Liver (tissue), 8 donors: ENCODE measurements at regions not wholly inside any gene's neighbourhood (a gene's known extent, or its start where the extent isn't known, plus 50 kb on each side); places are given as distances from the start of the nearest gene placed in this dataset.

Source experiments
- DNase-seq: peaks from one replicate; pipeline ENCODE4 v3.0.0-alpha.2; 2017; ENCODE audit warnings: low spot score
- H3K27ac ChIP-seq, 2 donors: one replicate each; pipeline ENCODE4 v1.7.0; 2013; ENCODE audit warnings: inconsistent platforms in 2 of 2, low read length in 2 of 2, control low read depth in 1 of 2, low read depth in 1 of 2, mild to moderate bottlenecking in 1 of 2
- H3K27me3 ChIP-seq, 4 donors: one replicate each; pipeline versions ENCODE4 v1.6.1 to v1.7.0; 2013; ENCODE audit warnings: low read length in 3 of 4, inconsistent platforms in 1 of 4, mild to moderate bottlenecking in 1 of 4, moderate library complexity in 1 of 4; ENCODE audit not compliant: control insufficient read depth in 4 of 4, insufficient read depth in 4 of 4
- H3K36me3 ChIP-seq, 4 donors: one replicate each; pipeline versions ENCODE4 v1.6.1 to v1.7.0; 2013; ENCODE audit warnings: low read length in 3 of 4, mild to moderate bottlenecking in 3 of 4, low read depth in 1 of 4, moderate library complexity in 1 of 4; ENCODE audit not compliant: control insufficient read depth in 4 of 4, insufficient read depth in 3 of 4
- H3K4me1 ChIP-seq, 4 donors: one replicate each; pipeline versions ENCODE4 v1.6.1 to v1.7.0; 2013; ENCODE audit warnings: low read length in 3 of 4, mild to moderate bottlenecking in 3 of 4, moderate library complexity in 1 of 4; ENCODE audit not compliant: control insufficient read depth in 4 of 4, insufficient read depth in 4 of 4
- H3K4me3 ChIP-seq, 3 donors: one replicate each; pipeline versions ENCODE4 v1.6.1 to v1.7.0; 2013; ENCODE audit warnings: low read length in 3 of 3, control low read depth in 1 of 3, low read depth in 1 of 3, mild to moderate bottlenecking in 1 of 3
- H3K9ac ChIP-seq, 2 donors: one replicate each; pipeline ENCODE4 v1.7.0; 2013; ENCODE audit warnings: low read length in 2 of 2, mild to moderate bottlenecking in 2 of 2, moderate library complexity in 2 of 2, control low read depth in 1 of 2, low read depth in 1 of 2
- H3K9me3 ChIP-seq, 4 donors: one replicate each; pipeline versions ENCODE4 v1.6.1 to v1.7.0; 2013; ENCODE audit warnings: low read length in 3 of 4; ENCODE audit not compliant: control insufficient read depth in 4 of 4
- EGR1 ChIP-seq, 2 donors: IDR thresholded peaks; 2 replicates each; pipeline ENCODE4 v1.6.1; 2016 to 2018; ENCODE audit warnings: antibody characterized with exemption in 2 of 2, low read depth in 2 of 2
- FOXA1 ChIP-seq: IDR thresholded peaks from 2 replicates; pipeline ENCODE4 v1.6.1; 2016; ENCODE audit warnings: antibody characterized with exemption
- FOXA2 ChIP-seq: IDR thresholded peaks from 2 replicates; pipeline ENCODE4 v1.6.1; 2016; ENCODE audit warnings: antibody characterized with exemption
- GABPA ChIP-seq, 2 donors: IDR thresholded peaks in 1 of 2; conservative IDR thresholded peaks in 1 of 2; 2 replicates each; pipeline ENCODE4 v1.6.1; 2016; ENCODE audit warnings: antibody characterized with exemption in 2 of 2, mild to moderate bottlenecking in 1 of 2, moderate library complexity in 1 of 2
- HNF4A ChIP-seq, 2 donors: conservative IDR thresholded peaks; 2 replicates each; pipeline ENCODE4 v1.6.1; 2016; ENCODE audit warnings: antibody characterized with exemption in 2 of 2, mild to moderate bottlenecking in 2 of 2
- HNF4G ChIP-seq: IDR thresholded peaks from 2 replicates; pipeline ENCODE4 v1.6.1; 2016; ENCODE audit warnings: antibody characterized with exemption
- JUND ChIP-seq, 2 donors: IDR thresholded peaks; 2 replicates each; pipeline ENCODE4 v1.6.1; 2016; ENCODE audit warnings: antibody characterized with exemption in 2 of 2
- MAX ChIP-seq: IDR thresholded peaks from 2 replicates; pipeline ENCODE4 v1.6.1; 2016; ENCODE audit warnings: antibody characterized with exemption
- NR2F2 ChIP-seq: IDR thresholded peaks from 2 replicates; pipeline ENCODE4 v1.6.1; 2016; ENCODE audit warnings: antibody characterized with exemption
- RAD21 ChIP-seq, 2 donors: IDR thresholded peaks; 2 replicates each; pipeline ENCODE4 v1.6.1; 2016; ENCODE audit warnings: antibody characterized with exemption in 2 of 2, mild to moderate bottlenecking in 2 of 2
- REST ChIP-seq: IDR thresholded peaks from 2 replicates; pipeline ENCODE4 v1.6.1; 2016; ENCODE audit warnings: antibody characterized with exemption, mild to moderate bottlenecking
- RXRA ChIP-seq, 2 donors: IDR thresholded peaks; 2 replicates each; pipeline ENCODE4 v1.6.1; 2017 to 2018; ENCODE audit warnings: antibody characterized with exemption in 2 of 2, mild to moderate bottlenecking in 1 of 2
- SP1 ChIP-seq: IDR thresholded peaks from 2 replicates; pipeline ENCODE4 v1.6.1; 2018; ENCODE audit warnings: antibody characterized with exemption, mild to moderate bottlenecking
- TAF1 ChIP-seq: conservative IDR thresholded peaks from 2 replicates; pipeline ENCODE4 v1.6.1; 2016; ENCODE audit warnings: antibody characterized with exemption, mild to moderate bottlenecking
- YY1 ChIP-seq: IDR thresholded peaks from 2 replicates; pipeline ENCODE4 v1.6.1; 2016; ENCODE audit warnings: antibody characterized with exemption, mild to moderate bottlenecking
- WGBS: extraction: QIAGEN DNeasy Blood & Tissue Kit; methylation state at CpG from one replicate; pipeline ENCODE4 v1.1.7; 2013; 5-methylcytosine and 5-hydroxymethylcytosine counted together
- TF ChIP-seq, protein P1 (sequence below): IDR thresholded peaks from 2 replicates; pipeline ENCODE4 v1.6.1; 2016; ENCODE audit warnings: antibody characterized with exemption
- TF ChIP-seq, protein P2 (sequence below): fragments of 150-350 bp; IDR thresholded peaks from 2 replicates; pipeline ENCODE4 v1.5.1; 2017; ENCODE audit warnings: improper control_type of control experiment, low read depth, low read length; ENCODE audit not compliant: missing input control
- TF ChIP-seq, protein P3 (sequence below): IDR thresholded peaks from 2 replicates; pipeline ENCODE4 v1.6.1; 2016; ENCODE audit warnings: antibody characterized with exemption
- donor health status: healthy.
- donor health status: healthy.
- donor health status: healthy.
- donor health status: healthy.
- donor health status: healthy.

DNA sequence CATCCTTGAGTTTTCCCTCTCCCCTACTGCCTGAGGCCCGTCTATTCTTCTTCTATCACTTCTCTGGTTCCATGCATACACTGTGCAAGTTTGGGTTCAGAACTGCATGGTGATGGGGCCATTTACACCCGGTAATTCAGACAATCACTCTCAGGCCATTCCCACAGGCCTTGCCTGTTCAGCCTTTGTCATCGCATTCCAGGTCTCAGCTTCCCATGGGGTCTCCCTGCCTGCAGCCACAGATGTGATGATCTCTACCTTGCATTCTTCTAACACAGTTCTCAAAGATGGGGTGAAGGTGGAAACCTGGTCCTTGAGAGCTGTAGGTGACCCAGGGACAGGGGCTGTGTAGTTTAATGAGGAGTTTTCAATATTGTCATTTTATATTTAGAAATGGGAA is 209.2 kb upstream of the TOPAZ1 start:
- no peak overlapping the region for H3K27ac ChIP-seq
- no peaks in the 10 kb centered on the region for H3K36me3 ChIP-seq
- no peak for DNase-seq
- no peaks in the 10 kb centered on the region for H3K9me3 ChIP-seq
- no peaks in the 10 kb centered on the region for H3K4me1 ChIP-seq
- H3K9ac ChIP-seq, result no peak overlapping the region
- H3K4me3 ChIP-seq, result no peak overlapping the region
- TF ChIP-seq EGR1 (IDR thresholded peaks at IDR 0.05; ENCODE audit: low read depth in 2 of 2), result no peak
- no peak for TF ChIP-seq MAX
- TF ChIP-seq HNF4A (conservative IDR thresholded peaks at IDR 0.05), result no peak
- TF ChIP-seq RXRA (IDR thresholded peaks at IDR 0.05), result no peak
- TF ChIP-seq REST, result no peak
- no peak for TF ChIP-seq TAF1
- TF ChIP-seq, protein P1, sequence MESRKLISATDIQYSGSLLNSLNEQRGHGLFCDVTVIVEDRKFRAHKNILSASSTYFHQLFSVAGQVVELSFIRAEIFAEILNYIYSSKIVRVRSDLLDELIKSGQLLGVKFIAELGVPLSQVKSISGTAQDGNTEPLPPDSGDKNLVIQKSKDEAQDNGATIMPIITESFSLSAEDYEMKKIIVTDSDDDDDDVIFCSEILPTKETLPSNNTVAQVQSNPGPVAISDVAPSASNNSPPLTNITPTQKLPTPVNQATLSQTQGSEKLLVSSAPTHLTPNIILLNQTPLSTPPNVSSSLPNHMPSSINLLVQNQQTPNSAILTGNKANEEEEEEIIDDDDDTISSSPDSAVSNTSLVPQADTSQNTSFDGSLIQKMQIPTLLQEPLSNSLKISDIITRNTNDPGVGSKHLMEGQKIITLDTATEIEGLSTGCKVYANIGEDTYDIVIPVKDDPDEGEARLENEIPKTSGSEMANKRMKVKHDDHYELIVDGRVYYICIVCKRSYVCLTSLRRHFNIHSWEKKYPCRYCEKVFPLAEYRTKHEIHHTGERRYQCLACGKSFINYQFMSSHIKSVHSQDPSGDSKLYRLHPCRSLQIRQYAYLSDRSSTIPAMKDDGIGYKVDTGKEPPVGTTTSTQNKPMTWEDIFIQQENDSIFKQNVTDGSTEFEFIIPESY, result no peak
- TF ChIP-seq SP1, result no peak
- no peak for TF ChIP-seq RAD21 (IDR thresholded peaks at IDR 0.05)
- no peak for TF ChIP-seq GABPA (IDR thresholded peaks at IDR 0.05 in 1 of 2, conservative IDR thresholded peaks at IDR 0.05 in 1 of 2)
- TF ChIP-seq JUND (IDR thresholded peaks at IDR 0.05), result no peak
- TF ChIP-seq YY1, result no peak
- no peak for TF ChIP-seq NR2F2
- TF ChIP-seq, protein P2, sequence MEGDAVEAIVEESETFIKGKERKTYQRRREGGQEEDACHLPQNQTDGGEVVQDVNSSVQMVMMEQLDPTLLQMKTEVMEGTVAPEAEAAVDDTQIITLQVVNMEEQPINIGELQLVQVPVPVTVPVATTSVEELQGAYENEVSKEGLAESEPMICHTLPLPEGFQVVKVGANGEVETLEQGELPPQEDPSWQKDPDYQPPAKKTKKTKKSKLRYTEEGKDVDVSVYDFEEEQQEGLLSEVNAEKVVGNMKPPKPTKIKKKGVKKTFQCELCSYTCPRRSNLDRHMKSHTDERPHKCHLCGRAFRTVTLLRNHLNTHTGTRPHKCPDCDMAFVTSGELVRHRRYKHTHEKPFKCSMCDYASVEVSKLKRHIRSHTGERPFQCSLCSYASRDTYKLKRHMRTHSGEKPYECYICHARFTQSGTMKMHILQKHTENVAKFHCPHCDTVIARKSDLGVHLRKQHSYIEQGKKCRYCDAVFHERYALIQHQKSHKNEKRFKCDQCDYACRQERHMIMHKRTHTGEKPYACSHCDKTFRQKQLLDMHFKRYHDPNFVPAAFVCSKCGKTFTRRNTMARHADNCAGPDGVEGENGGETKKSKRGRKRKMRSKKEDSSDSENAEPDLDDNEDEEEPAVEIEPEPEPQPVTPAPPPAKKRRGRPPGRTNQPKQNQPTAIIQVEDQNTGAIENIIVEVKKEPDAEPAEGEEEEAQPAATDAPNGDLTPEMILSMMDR, result no peak
- TF ChIP-seq HNF4G, result no peak
- TF ChIP-seq, protein P3, sequence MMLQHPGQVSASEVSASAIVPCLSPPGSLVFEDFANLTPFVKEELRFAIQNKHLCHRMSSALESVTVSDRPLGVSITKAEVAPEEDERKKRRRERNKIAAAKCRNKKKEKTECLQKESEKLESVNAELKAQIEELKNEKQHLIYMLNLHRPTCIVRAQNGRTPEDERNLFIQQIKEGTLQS, result no peak
- H3K27me3 ChIP-seq, result peaks cover 0 to 5% (median 2%) of the 10 kb centered on the region in 4 donors
- 61% methylated on average over 3 of the region's 3 CpGs for WGBS

DNA sequence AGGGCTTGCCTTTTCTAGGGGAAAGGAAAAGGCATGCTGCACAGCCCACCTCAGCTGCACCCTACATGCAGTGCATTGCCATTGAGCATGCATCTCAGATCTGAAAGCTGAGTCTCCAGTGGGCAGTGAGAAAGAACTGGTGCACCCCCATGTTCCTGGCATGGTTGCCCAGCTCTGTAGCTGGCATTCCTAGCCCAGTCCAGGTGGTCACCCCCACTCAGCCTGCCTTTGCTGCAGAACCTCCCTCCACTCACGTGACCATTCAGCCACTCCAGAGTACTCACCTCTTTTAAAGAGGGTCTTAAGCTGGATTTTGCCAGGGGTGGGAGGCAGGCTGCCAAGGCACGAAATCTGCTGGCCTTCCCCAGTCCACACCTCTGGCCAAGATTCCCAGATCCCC is 208.6 kb upstream of the TOPAZ1 start:
- Histone ChIP-seq H3K9ac (no peak overlapping the region), H3K4me3 (no peak overlapping the region), H3K27ac (no peak overlapping the region), H3K27me3 (peaks cover 0 to 6% (median 2%) of the 10 kb centered on the region in 4 donors), H3K9me3 (no peaks in the 10 kb centered on the region), H3K4me1 (no peaks in the 10 kb centered on the region), H3K36me3 (no peaks in the 10 kb centered on the region)
- DNase-seq, result no peak
- TF ChIP-seq RXRA (IDR thresholded peaks at IDR 0.05) (no peak), TAF1 (no peak), MAX (no peak), RAD21 (IDR thresholded peaks at IDR 0.05) (no peak), HNF4A (conservative IDR thresholded peaks at IDR 0.05) (no peak), JUND (IDR thresholded peaks at IDR 0.05) (no peak), HNF4G (no peak), GABPA (IDR thresholded peaks at IDR 0.05 in 1 of 2, conservative IDR thresholded peaks at IDR 0.05 in 1 of 2) (no peak), EGR1 (IDR thresholded peaks at IDR 0.05; ENCODE audit: low read depth in 2 of 2) (no peak), FOXA1 (no peak), FOXA2 (no peak)
- TF ChIP-seq, protein P3, result no peak
- TF ChIP-seq, protein P2, result no peak
- TF ChIP-seq, protein P1, result no peak
- WGBS, result 75% methylated on average over 2 of the region's 2 CpGs
